GM19463 (cell line): ENCODE measurements at regions not wholly inside any gene's neighbourhood (a gene's known extent, or its start where the extent isn't known, plus 50 kb on each side); places are given as distances from the start of the nearest gene placed in this dataset.

Source experiments
- ATAC-seq: cut with Tn5 transposase; IDR thresholded peaks from one replicate; pipeline ENCODE4 v1.9.1; 2021; ENCODE audit warnings: mild to moderate bottlenecking, moderate library complexity; ENCODE audit not compliant: unreplicated experiment

DNA sequence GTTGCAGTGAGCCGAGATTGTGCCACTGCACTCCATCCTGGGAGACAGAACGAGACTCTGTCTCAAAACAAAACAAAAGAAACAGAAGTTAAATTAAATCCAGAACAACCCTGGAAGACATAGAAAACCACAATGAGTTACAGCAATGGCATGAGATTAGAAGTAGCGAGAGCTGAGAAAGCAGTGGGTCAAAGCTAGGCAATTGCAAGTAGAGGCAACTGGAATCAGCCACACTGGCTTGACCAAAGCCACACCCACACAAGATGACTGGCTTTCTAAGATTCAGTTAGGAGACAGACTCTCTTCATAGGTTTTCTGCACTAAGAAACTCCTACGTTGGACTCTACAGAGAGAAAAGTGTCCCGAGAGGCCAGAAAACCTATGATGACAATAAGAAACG, 443.0 kb downstream of the GPM6A start:
- ATAC-seq, result no peak

DNA sequence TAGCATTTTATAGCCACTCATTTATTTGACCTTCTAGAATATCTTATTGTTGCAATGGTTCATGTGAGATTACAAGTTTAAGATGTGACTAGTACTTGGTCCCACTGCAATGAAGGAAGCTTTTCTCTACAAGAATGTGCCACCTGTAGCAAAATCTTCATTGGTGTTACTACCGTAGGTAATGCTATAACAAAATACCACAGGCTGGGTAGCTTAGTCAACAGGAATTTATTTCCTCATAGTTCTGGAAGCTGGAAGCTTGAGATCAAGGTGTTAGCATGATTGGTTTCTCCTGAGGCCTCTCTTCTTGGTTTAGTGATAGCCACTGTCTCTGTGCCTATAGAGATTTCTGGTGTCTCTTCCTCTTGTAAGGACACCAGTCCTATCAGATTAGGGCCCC, 441.0 kb downstream of the GPM6A start:
- no peak for ATAC-seq

DNA sequence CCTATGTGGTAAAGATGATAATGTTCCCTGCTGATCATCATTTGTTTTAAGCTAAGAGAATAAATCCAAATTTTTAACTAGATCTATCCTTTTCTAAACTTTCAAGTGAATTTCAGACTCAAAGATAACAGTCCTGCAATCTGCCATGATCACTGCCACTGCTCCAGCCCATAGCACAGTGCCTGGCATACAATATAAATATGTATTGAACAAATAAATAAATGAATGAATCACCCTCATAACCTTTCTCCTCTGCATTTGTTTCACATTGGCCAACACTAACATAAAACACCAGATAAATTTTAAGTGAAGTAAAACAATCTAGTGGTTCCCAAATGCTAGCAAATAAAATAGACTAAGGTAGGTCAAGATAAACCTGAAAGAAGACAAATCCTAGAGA, 439.0 kb downstream of the GPM6A start:
- ATAC-seq, result no peak

DNA sequence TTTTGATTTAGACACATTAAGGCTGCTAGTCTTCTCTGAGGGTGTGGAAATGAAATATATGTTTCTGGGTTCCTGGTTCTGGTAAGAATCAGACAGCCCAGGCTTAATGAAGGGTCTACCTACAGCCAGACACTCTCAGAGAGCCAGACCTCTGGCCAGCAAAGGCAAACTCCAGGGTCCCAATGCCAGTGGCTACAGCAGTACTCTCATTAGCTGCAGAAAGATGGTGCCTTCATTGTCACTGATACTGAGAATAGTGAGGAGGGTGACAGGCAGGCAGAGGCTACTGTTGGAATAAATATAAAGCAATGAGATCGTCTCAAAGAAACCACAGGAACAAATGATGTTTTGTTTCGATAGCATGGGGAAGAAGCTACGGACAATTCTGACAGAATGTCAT, 437.6 kb downstream of the GPM6A start:
- ATAC-seq, result no peak

DNA sequence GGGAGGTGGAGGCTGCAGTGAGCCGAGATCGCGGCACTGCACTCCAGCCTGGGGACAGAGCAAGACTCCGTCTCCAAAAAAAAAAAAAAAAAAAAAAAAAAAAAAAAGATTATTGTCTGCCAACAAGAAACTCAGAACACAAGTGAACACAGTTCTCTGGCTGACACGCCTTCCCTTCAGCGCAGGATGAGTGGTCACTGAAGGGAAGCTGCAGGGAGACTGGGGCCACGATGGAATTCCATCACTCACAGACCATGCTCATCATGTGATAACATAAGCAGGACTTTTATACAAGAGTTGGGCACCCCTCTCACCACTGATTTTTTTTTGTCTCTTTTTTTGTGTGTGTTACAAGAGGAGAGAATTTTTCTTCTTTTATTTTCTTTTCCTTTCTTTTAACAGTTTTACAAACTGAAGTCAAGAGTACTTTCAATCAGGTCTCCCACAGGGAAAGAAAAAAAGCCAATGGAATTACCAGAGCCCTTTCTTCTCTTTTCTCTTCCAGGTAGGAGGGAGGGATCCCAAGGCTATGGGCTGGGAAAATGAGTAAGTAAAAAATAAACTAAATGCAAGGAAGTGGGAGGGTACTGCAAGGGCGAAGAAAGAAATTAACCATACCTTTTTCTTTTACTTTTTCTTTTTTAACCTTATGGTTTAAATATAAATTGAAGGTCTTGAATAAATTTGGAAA, 435.6 kb downstream of the GPM6A start:
- no peak for ATAC-seq

DNA sequence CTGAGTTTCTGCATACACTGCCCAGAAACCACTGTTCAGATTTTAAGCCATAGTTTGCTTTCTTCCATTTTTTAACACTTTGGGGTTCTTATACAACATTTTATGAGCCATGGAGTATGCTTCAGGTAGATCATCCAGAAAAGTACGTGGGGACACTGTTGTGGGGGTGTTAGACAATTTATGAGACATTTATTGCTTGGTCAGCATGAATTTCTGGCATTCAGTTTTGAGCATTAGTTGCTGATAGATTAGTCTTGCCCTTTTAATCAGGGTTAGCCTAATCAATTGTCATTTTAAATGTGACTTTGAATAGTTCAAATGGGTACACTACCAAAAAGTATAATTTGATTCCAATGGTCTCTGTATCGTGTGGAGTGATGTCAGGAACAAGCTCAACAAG, 434.9 kb downstream of the GPM6A start:
- no peak for ATAC-seq

DNA sequence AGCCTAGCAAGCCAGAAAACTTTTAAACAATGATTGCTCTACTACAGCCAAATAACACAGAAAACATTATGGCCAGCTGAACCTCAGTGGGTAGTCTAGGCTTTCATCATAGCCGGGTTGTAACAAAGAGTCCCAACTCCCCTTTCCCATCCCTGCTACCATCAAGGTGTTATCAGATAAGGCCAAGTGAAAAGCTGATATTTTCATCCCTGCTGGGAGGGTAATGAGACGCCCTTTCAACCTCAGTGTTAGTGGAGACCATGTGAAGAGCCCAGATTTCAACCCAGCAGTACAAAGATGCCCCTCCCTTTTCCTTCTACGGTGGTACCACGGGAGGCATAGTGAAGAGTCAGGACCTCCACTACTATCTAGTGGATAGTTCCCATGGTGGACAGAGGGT, 433.7 kb downstream of the GPM6A start:
- no peak for ATAC-seq

DNA sequence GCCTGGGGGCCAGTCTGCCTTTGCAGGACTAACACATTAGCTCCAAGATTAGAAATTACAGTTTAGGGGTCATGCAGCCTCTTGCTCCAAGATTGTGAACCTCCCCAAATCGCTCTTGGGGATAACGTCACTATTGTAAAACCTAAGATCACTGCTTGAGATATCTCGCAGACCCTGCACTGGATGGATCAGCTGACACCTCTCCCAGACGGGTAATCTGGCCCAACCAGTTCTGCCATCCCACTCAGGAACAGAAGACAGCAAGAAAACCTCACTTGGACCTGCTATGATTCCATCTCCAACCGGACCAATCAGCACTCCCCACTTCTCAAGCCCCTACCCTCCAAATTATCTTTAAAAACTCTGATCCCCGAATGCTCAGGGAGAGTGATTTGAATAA, 431.2 kb downstream of the GPM6A start:
- ATAC-seq, result no peak

DNA sequence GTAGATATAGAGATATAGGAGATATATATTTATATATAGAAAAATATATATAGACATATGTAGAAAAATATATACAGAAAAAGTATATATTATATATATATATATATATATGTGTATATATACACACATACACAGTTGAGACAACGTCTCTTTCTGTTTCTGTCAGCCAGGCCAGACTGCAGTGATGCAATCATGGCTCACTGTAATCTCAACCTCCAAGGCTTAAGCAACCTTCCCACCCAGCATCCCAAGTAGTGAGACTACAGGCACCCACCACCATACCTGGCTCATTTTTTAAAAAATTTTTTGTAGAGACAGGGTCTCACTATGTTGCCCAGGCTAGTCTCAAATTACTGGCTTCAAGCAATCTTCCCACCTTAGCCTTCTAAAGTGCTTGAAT, 426.3 kb downstream of the GPM6A start:
- no peak for ATAC-seq

DNA sequence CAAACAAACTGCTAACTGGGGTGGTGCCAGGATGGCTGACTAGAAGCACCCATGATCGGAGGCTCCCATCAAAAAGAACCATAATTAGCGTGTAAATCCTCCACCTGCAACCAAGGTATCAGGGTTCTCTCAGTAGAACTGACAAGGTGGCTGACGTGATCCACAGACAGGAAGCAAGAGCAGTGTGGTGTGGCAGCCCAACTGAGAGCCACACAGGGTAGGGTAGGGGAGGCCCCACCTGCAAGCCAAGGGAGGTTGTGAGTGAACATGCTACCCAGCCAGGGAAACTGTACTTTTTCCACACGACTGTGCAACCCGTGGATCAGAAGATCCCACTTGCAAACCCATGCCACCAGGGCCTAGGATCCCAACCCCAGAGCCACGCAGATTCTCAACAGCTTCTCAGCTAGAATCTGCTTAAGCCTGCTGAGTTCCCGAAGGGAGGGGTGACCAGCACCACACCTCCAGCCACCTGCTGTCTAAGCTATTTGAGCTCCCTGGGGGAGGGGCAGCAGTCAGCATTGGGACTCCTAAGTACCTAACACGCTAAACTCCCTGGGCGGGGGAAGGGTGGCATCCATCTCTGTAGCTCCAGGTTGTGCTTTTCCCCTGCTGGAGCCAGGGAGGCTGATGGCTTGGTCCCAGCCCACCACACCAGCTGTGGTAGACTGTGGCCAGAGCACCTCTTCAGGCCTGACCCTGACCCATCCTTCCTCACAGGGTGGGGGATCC, 425.1 kb downstream of the GPM6A start:
- no peak for ATAC-seq

DNA sequence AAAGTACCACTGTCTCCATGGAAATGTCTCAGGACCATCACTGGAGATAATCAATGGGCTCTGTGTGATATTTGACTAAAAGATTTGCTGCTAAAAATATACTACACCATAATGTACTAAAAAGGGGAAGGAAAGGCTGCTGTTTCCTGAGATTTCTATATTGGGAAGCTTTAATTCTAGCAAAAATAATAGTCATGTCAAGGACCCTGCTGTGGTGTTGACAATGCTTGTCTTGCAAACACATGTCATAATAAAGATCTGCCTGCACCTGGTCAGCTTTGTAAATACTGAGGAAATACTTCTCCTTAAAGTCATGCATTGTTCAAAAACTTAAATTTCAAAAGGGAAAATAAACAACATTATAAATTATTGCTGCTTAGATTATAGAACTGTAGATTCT, 417.9 kb downstream of the GPM6A start:
- ATAC-seq, result no peak

DNA sequence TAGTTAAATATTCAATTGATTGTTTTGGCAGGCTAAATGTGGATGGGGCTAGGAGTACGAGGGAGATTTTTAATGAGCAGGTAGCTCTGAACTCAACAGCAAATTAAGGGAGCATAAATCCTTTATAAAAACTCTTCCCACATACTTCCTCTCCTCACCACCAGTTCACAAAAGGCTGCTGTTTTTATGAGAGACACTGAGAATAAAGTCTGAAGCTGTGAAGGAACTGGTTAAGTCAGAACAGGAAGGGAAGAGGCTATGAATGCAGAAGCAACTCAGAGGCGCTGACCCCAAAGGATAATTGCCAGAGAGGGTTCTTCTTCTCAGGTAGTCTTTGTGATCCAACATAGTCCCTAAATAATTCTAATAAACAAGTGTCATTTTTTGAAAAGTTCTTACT, 406.1 kb downstream of the GPM6A start:
- ATAC-seq, result no peak

DNA sequence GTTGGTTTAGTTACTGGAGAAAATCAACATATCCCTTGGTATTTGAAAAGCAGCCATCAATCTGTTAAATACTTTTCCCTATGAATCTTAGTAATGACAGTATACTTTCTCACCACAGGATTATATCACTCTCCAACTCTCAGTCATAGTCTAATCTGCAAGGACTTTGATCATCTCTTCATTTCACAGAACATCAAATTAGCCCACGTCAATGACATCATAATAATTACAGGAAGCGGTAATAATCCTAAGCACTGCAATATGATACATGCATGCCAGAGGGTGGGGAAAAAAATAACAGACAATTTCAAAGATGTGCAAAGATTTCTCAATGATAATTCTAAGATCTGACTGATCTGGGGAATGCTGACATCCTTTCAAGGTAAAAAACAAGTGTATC, 404.1 kb downstream of the GPM6A start:
- no peak for ATAC-seq

DNA sequence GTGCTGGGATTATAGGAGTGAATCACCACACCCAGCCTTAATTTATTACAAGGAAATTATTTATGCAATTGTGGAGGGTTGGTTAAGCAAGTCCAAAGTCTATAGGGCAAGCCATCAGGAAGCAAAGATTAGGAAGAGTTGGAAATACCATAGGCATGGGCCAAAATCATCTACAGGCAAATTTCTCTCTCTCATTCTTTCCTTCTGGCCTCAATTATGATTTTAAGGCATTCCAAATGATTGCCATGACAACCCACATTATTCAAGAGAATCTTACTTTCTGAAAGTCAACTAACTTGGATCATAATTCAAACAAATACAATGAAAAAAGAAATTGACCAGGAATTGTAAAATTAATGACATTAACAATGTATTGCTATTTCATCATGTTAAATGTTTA, 400.8 kb downstream of the GPM6A start:
- no peak for ATAC-seq

DNA sequence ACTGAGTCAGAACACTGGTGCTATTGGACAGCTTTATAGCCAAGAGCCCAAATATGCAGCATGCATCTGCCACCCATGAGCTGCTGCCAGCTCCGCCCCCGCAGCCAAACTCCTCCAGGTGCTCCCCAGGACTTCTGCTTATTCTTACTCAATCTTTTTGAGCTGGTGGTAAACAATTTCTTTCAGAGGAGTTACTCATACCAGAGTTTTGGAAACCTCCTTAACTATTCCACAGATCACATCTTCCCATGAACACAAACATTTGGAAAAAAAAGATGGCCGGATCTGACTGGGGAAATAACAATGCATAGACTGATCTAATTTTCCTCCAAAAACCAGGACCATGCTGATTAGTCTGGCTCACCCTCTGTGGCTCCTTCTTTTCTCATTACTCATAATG, 399.9 kb downstream of the GPM6A start:
- ATAC-seq, result no peak

DNA sequence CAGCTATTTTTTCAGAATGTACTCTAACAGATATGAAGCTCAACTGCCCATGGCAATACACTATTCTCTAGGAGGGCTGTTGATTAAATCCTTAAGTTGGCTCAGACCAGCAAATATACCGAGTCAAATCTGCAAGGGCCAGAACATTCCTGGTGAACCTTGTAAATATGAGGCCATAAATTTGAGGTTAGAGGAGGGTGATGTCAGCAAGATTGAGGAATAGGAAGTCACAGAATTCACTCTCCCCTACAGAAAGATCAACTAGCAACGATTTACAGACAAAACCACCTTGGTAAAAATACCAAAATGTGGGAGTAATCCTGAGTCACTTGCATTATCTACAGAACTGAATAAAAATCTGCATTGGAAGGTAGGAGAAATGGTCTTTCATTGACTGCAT, 399.3 kb downstream of the GPM6A start:
- ATAC-seq, result no peak

DNA sequence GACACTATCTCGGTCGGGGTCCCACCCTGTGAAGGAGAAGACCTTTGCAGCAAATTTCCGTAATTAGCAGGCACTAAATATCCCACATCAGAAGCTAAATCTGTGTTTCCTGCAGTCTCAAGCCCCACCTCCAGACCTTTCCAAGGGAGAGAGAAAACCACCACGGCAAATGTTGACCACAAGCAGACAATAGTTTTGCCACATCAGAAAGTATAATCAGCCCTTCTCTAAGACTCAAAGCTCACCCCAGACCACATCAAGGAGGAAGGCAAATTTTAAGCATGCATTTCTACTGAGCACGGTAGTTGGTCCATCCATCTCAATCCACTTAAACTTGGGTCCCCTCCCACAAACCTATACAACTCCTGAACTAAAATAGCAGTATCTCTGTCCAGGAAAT, 398.5 kb downstream of the GPM6A start:
- ATAC-seq, result no peak

DNA sequence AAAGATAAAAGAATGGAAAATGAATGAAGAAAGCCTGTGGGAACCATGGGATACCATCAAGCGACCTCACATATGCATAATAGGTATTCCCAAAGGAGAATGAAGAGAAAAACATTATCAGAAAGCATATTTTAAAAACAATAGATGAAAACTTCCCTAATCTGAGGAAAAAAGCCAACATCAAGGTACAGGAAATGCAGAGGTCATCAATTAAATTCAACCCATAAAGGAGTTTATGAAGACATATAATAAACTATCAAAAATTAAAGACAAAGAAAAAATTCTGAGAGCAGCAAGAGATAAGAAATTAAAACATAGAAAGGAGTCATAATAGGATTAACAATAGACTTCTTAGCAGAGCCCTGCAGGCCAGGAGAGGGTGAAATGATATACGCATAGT, 397.5 kb downstream of the GPM6A start:
- ATAC-seq, result no peak

DNA sequence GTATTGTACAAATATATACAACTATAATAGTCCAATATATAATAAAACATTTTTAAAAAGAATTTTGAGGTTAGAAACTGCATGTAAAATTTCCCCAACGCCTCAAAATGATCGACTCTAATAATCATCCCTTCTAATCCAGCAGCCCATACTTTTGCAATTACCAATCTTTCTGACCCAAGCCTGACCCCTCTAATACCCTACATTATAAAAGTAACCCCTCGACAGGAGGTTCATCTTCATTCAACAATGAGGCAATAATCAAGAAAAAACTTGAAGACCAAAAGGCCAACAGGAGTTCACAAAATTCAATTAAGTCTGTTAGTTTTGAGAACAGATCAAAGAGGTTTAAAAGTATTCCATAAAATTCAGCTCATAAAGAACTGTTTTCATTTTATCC, 393.5 kb downstream of the GPM6A start:
- no peak for ATAC-seq

DNA sequence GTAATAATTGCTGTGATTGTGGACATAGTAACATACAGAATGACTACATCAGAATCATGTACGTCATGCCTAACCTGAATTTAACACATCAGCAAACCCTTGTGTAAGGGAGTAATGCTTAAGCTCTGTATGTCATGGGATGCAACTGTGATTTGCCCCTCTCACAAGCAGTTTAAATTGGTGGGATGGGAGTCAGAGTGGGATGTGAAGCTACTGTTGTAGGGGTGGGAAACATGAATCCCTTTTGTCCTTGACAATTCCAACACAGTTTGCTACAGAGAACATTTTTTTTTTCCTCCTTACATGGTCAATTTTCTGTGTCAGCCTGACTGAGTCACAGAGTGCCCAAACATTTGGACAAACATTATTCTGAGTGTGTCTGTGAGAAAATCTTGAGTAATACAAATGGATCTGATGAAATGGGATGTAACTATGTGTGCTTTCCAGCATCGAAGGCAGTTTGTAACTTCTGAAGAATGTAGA, 392.8 kb downstream of the GPM6A start:
- no peak for ATAC-seq

DNA sequence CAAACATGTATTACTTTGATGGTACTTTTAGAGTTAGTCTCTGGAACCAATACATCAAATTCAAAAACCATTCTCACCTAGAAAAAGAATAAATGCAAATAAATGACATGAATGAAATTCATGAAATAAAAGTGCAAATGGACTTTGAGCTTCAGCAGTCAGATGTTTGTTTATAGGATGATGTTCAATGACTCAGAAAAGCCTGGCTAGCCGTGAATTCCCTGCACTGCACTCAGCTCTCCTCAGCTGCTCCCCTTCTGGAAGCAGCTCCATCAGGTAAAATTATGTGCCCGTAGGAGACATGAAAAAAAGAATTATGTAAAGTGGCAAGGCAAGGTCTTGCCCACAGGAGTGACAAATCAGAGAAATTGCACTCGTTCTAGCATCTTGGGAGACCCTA, 390.6 kb downstream of the GPM6A start:
- no peak for ATAC-seq

DNA sequence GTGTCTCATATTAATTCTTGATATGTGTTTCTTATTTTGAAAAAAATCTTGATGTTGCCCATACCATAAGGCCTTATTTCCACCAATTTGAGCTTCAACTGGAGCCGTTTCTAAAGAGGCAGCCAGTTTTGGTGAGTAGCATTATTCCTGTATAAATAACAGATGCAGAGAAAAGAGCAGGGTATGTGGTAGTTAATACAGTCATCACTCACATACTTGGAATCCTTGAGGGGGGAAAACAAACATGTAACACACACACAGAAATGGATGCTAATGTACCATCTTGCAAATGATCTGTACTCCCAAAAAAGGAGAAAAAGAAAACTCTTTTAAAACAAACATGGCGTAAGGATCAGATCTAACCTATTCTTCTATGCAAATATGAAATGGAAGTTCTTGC, 389.7 kb downstream of the GPM6A start:
- no peak for ATAC-seq

DNA sequence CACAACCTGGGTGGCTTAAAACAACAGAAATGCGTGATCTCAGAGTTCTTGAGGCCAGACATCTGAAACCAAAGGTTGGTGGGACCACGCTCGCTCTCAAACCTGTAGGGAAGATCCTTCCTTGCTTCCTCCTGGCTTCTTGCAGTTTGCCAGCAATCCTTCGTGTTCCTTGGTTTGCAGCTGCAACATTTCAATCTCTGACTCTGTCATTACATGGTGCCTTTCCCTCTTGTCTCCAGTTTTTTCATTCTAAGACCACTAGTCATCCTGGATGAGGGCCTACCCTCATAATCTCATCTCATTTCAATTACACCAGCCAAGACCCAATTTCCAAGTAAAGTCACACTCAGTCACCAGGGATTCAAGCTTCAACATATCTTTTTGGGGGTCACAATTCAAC, 388.0 kb downstream of the GPM6A start:
- ATAC-seq, result no peak
